ENCODE measurements at regions not wholly inside any gene's neighbourhood (a gene's known extent, or its start where the extent isn't known, plus 50 kb on each side); places are given as distances from the start of the nearest gene placed in this dataset.
"Not testable (repeated sequence)": the region's sequence is repeated elsewhere in the genome, so short reads cannot be mapped to it uniquely, and the experiment has no call there.

DNA sequence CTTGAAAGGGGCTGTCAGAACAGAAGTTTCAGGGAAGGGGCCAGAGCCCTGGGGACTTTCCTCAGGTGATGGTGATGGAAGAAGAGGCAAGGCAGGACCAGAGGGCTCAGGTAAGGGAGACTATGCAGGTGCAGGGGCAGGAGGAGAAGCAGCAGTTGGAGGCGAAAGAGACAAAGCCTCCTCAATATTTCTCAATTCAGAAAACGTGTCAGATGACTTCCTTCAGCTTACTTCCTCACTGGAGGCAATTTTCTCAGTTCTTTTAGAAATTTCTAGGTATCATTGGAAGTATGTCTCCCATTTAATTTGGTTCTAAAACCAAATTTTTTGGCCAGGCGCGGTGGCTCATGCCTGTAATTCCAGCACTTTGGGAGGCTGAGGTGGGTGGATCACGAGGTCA, 112.4 kb downstream of the PPIAL4G start:
- not testable (repeated sequence) for TF ChIP-seq POLR2A (IDR thresholded peaks at IDR 0.05; ENCODE audit: low read depth, low read length); ESRRA (IDR thresholded peaks at IDR 0.05; ENCODE audit: low read length); CREM (IDR thresholded peaks at IDR 0.05; ENCODE audit: low read depth); KDM1A (IDR thresholded peaks at IDR 0.05; ENCODE audit: borderline replicate concordance); RBBP5 (conservative IDR thresholded peaks at IDR 0.05); TARDBP (IDR thresholded peaks at IDR 0.05; ENCODE audit: borderline replicate concordance); ETV6 (conservative IDR thresholded peaks at IDR 0.05 in 1 of 2, IDR thresholded peaks at IDR 0.05 in 1 of 2; ENCODE audit: borderline replicate concordance in 1 of 2, low read depth in 1 of 2); KAT2A (conservative IDR thresholded peaks at IDR 0.05; ENCODE audit: control insufficient read depth, low read depth, low read length)
- TF ChIP-seq, protein P1, sequence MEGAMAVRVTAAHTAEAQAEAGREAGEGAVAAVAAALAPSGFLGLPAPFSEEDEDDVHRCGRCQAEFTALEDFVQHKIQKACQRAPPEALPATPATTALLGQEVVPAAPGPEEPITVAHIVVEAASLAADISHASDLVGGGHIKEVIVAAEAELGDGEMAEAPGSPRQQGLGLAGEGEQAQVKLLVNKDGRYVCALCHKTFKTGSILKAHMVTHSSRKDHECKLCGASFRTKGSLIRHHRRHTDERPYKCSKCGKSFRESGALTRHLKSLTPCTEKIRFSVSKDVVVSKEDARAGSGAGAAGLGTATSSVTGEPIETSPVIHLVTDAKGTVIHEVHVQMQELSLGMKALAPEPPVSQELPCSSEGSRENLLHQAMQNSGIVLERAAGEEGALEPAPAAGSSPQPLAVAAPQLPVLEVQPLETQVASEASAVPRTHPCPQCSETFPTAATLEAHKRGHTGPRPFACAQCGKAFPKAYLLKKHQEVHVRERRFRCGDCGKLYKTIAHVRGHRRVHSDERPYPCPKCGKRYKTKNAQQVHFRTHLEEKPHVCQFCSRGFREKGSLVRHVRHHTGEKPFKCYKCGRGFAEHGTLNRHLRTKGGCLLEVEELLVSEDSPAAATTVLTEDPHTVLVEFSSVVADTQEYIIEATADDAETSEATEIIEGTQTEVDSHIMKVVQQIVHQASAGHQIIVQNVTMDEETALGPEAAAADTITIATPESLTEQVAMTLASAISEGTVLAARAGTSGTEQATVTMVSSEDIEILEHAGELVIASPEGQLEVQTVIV (IDR thresholded peaks at IDR 0.05; ENCODE audit: borderline replicate concordance, partially characterized antibody), result not testable (repeated sequence)
- TF ChIP-seq, protein P2, sequence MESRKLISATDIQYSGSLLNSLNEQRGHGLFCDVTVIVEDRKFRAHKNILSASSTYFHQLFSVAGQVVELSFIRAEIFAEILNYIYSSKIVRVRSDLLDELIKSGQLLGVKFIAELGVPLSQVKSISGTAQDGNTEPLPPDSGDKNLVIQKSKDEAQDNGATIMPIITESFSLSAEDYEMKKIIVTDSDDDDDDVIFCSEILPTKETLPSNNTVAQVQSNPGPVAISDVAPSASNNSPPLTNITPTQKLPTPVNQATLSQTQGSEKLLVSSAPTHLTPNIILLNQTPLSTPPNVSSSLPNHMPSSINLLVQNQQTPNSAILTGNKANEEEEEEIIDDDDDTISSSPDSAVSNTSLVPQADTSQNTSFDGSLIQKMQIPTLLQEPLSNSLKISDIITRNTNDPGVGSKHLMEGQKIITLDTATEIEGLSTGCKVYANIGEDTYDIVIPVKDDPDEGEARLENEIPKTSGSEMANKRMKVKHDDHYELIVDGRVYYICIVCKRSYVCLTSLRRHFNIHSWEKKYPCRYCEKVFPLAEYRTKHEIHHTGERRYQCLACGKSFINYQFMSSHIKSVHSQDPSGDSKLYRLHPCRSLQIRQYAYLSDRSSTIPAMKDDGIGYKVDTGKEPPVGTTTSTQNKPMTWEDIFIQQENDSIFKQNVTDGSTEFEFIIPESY (IDR thresholded peaks at IDR 0.05), result not testable (repeated sequence)
- TF ChIP-seq, protein P3, sequence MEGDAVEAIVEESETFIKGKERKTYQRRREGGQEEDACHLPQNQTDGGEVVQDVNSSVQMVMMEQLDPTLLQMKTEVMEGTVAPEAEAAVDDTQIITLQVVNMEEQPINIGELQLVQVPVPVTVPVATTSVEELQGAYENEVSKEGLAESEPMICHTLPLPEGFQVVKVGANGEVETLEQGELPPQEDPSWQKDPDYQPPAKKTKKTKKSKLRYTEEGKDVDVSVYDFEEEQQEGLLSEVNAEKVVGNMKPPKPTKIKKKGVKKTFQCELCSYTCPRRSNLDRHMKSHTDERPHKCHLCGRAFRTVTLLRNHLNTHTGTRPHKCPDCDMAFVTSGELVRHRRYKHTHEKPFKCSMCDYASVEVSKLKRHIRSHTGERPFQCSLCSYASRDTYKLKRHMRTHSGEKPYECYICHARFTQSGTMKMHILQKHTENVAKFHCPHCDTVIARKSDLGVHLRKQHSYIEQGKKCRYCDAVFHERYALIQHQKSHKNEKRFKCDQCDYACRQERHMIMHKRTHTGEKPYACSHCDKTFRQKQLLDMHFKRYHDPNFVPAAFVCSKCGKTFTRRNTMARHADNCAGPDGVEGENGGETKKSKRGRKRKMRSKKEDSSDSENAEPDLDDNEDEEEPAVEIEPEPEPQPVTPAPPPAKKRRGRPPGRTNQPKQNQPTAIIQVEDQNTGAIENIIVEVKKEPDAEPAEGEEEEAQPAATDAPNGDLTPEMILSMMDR (IDR thresholded peaks at IDR 0.05 in 2 of 3, conservative IDR thresholded peaks at IDR 0.05 in 1 of 3; ENCODE audit: control insufficient read depth in 2 of 3, extremely low read depth in 1 of 3, insufficient read depth in 1 of 3, low read depth in 3 of 3, low read length in 3 of 3), result not testable (repeated sequence)
